SIG-M5 treated with dmso at 0.1 percent for 504 hours (cell line): ENCODE measurements at regions not wholly inside any gene's neighbourhood (a gene's known extent, or its start where the extent isn't known, plus 50 kb on each side); places are given as distances from the start of the nearest gene placed in this dataset.

Source experiments
- DNase-seq: peaks from one replicate; lab custom pipeline; 2025; ENCODE audit not compliant: unreplicated experiment; lab: John Stamatoyannopoulos, UW

DNA sequence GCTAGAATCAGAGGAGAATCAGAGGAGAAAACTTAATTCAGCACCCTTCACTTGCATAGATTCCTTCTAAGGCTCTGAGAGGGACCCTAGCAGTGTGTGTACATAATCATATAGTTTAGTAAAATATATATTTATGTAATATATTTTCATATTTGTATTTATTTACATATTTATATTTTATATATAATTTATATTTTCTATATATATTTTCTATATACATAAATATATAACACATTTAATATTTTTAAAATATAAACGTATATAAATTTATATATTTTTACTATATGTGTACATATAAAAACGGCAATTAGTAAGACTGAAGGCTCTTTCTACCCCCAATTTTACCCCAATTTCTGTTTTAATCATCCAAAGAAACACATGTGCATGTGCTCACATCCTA is 80.3 kb downstream of the NXPE2 start:
- no peak for DNase-seq

DNA sequence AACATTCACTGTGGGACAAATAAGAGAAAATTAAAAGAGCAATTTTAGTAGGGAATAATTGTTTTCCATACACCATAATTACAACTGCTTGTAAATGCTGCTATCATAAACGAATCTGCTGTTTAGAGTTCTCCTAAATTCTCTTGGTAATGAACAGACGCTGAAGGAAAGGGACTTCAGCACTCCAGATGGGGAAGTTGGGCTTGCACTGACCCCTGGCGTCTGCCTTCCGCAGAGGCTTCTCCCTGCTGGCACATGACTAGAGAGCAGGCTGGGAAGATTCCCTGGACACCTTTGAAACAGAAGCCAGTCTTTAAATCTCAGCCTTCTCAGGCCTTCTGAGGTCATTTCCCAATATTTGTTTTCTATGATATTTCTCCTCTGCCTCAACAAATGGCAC is 84.1 kb downstream of the NXPE2 start:
- peak; percentile 1 for DNase-seq

GRCh38 chr11:114764563-114764962 is 86.2 kb downstream of the NXPE2 start:
- no peak for DNase-seq

DNA sequence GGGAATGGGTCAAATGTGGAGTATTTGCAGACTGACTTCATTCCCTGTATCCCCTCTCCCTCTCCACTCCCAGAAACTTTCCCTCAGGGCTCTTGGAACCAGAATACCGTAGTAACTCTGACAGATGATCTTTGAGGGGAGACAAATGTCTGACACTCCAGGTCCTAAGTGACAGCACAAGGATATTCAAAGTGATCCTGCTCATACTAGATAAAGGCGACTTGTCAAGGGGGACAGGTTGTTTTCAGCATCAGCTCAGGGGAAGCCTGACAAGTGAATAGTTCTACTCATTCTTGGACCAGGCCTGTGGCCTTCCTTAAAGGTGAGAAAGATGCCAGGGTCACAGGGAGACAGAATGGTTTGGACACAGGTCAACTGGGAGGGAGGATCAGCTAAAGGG is 92.8 kb downstream of the NXPE2 start:
- DNase-seq, result no peak

GRCh38 chr11:114773541-114774338 is 95.4 kb downstream of the NXPE2 start:
- DNase-seq, result no peak

DNA sequence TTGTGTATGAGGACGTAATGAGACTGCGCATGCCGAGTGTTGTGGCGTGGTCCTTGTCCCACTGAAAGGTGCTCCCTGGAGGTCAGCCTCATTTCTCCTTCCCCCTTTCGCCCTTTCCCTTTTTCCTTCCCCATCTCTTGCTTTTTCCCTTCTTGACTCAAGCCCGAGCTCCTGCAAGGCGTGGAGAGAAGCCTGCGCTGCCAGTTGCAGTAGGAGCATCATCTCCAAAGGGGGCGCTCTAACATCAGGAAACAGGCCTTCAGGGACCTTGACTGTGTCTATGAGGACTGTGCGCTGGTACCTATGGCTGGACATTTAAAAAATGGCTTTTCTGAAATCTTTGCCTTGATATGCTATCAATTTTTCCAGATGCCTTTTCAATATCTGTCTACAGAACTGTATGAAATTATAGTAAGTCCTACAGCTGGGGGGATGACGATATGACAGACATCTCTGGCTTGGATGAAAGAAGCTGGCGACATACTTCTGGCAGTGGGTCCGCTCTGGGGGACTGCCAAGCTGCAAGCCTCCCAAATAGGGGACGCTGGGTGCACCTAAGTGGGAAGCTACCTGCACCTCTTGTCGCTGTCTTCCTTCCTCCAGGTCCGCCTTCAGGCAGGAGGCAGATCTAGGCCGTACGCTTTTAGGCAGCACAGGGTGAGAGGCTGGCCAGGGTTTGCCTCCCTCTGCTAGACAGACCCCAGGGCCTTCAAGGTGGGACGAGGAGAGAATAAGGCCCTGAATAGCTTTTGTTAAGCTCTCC is 96.5 kb downstream of the NXPE2 start:
- peak; percentile 4 for DNase-seq

- DNase-seq, result no peak
Observed at GRCh38 chr11:114775875-114776621, 97.7 kb downstream of the NXPE2 start.

GRCh38 chr11:114776956-114777355 is 98.6 kb downstream of the NXPE2 start:
- no peak for DNase-seq

- no peak for DNase-seq
Observed at GRCh38 chr11:114779189-114779588, 100.9 kb downstream of the NXPE2 start.

DNA sequence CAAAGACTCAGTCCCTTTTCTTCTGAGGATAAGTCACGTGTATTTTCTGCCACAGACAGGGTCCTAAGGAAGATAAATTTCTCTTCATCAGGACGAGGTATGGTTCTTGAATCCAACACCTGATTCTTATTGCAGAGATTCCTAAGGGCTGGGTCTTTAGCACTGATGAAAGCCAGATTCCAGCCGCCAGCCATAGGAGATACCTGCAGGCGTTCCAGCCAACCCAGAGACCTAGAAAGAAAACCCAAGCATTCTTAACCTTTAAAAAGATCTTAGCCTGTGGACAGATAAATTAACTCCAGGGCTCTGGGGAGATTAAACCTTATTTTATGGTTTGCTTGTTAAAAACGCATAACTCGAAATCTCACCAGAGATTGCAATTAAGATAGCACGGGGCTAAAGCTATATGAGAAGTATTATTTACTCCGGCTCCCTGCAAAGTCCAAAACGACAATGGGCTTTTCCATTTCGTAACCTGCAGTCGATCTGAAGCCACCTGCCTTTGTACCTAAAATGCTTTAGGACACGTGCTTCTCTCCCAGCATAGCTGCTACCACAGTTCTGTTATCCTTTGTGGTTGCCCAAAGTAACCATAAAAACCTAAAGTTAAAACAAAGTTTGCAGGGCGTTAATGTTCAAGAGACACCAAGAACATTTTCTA is 104.5 kb downstream of the NXPE2 start:
- no peak for DNase-seq

- no peak for DNase-seq
Observed at GRCh38 chr11:114783805-114784204, 105.5 kb downstream of the NXPE2 start.

DNA sequence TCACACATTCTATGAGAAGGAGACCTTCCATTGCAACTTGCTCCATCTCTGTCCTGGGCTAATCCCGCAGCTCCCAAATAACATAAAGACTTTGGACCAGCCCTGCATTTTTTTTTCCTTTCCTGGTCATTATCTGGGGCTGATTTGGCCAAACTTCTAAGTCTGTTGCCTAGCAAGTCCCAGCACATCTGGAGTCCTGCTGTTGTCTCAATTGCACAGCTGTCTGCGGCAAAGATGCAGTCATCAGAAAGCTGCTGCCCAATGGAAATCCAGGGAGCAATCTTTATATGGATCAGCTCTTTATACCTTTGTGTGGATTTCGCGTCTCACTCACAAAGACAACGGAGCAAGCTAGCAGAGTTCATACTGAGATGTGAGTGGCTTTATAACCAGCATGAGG is 105.9 kb downstream of the NXPE2 start:
- no peak for DNase-seq

DNA sequence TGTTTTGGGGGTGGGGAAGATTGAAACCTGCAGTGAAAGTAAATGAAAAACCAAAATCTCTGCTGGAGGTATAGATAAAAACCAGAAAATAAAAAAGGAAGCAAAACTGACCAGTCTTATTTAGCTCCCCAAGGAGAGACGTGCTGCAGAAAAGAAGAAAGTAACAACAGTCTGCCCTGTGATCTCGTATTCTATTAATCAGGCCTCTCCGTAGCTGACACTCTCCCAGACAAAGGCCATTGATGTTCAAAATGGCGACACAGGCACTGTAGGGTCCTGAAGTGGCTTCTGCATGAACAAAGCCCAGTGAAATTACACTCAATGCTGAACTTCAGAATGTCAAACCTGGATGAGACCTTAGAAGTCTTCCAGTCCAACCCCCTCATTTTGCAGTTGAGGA is 106.6 kb downstream of the NXPE2 start:
- DNase-seq, result no peak

GRCh38 chr11:114785820-114786219 is 107.5 kb downstream of the NXPE2 start:
- DNase-seq, result no peak

DNA sequence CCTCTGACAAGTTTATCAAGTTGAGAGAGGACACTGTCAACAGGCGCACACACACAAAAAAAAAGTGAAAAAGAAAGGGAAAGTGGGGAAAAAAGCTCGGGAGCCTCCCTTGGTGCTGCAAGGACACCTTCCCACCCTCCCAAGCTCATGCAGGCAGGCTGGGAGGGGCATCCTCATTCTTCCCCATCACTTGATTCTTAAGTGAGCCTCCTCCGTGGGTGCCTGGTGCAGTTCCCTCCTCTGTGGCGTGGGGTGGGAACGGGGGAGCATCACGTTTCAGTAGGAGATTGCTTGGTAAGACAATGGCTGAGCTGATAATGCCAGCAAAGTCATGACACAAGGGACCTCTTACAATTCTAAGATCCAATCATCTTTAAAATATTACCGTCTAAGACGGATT is 108.8 kb downstream of the NXPE2 start:
- DNase-seq, result no peak

DNA sequence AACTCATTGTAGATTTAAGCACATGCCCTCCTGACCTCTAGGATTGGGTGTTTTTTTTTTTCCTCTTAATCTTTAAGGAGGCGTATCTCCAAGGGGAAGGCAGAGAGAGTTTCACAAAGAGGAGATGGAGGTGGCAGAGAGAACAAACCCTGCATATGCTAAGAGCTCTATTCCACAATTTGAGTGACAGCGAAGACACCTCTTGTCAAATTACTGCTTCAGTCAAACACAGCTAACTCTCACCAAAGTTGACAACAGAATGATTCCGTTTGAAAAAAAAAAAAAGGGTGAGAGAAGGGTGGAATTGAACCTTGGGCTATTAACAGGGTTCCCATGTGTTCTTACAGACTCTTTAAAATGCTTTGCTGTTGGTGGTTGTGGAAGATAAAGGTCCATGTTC is 112.6 kb downstream of the NXPE2 start:
- DNase-seq, result no peak

DNA sequence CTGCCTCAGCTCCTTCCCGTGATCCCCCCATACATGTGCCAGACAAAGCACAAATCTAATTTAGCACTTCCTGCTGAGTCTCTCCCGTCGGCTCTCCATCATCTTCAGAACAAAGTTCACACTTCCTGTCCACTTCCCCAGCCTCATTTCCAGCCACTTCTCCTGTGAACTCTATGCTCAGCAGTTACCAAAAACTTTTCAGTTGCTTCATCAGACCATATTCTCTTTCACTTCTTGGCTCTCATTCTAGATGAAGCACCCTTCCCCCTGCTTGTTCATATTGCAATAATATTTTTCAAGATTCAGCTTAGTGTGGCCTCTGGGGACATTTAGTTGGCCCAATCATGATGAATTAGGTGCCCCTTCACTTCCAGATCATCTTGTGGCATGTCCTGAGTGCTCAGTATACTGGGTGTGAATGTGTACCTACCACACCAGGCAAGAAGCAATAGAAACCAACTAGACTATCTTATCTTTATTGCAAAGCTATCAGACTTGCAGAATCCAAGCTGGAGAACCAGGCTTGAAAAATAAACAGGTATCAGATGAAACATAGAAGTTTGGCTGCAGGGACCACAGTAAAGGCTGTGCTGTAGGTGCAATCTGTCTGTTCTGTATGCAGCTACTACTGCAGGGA is 115.8 kb downstream of the NXPE2 start:
- DNase-seq, result no peak

DNA sequence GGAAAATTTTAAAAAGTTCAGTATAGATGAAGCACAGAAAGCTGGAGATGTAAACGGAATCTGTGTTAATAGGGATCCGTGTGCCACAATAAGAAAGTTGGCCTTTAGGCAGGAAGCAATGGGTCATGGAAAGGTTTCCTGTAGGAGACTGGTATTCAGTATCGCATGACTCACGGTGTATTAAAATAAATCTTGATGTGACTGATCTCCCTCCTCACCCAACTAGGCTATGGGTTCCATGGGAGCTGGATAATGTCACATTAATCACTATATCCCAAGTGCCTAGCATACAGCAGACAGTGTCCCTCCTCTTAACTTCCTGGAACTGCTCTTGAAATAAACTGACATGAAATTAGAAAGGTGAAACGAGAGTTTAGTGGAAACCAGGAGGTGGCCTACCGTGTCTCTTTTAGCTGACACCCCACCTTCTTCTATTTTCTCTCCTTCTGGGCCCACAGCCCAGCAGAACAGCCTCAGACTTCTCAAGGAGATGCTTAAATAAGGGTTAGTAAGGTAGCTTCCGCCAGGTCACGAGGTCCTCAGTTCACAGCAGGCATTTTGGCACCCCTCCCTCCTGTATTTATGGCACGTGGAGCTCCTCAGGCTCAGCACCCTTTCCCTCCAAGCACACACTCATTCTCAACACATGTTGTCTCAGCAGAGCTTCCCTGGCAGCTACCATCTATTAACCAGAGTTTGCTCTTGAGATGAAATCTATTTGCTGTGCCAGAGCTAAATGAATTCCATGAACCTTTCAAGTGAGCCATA is 118.8 kb downstream of the NXPE2 start:
- no peak for DNase-seq

- DNase-seq, result no peak
Observed at GRCh38 chr11:114799476-114799875, 121.1 kb downstream of the NXPE2 start.

DNA sequence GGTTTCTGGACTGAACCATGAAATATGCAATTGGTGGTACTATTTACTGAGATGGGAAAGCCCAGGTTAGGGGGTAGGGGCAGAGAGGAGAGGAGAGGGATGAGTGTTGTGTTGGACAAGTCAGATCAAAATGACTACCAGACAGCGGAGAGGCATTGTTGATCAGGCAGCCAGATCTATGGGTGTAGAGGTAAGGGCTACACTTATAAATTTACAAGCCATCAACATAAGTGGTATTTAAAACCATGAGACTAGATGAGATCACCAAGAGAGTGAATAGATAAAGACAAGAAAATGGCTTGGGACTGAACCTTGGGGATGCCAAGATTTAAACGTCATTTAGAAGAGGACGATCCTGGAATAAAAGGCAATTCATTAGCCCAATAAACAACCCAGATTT is 123.4 kb downstream of the NXPE2 start:
- DNase-seq, result no peak
